Germinal center (tissue), 1 donor: ENCODE measurements at regions not wholly inside any gene's neighbourhood (a gene's known extent, or its start where the extent isn't known, plus 50 kb on each side); places are given as distances from the start of the nearest gene placed in this dataset.
"Not testable (repeated sequence)": the region's sequence is repeated elsewhere in the genome, so short reads cannot be mapped to it uniquely, and the experiment has no call there.

Experiments used
- DNase-seq: peaks from one replicate; pipeline ENCODE4 v3.0.0; 2012; ENCODE audit warnings: mixed read lengths, low spot score

DNA sequence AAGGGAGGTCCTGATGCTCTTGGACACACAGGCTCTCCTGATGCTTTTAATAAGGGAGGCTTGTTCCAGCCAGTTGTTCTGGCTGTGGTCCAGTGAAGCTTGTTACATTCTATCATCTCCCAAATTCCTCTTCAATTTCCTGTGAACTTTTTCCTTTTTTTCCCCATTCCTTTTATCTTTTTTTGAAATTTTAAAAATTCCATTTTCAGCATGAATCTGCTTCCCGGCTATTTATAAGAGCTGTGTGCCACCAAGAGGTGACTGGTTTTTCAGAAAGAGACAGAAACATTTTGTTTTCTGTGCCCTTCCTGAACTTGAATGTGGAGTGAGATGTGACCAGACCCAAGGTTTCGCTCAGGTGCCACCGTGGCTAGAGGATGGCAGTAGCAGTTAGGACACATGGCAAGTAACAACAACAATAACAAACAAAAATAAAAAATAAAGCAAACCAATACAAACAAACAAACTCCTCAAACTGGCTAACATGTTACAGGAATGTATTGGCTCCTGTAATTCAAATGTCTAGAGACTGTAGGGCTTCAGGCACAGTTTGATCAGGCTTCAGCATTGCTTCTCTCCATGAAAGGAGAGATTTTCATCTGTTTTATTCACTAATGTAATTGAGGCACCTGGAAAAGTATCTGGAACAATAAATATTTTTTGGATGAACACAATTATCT lies 121.1 kb downstream of the BOD1 start:
- no peak for DNase-seq

DNA sequence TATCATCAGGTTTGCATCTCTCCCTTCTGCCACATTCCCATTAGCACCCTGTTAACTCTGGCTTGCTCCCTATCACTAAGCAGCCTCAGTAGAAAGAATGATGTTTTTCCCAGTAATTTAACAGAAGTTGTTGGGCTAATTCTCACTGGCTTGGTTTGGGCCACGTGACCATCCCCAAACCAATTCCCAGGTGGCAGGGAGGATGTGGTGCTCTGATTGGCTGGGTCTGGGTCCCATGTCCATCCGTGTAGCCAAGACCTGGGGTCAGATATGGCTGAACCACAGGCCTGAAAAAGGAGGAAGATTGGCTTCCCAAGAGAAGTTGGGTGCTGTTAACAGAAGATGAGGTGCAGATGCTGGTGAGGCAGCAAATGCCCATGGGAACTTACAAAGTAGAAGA lies 122.0 kb downstream of the BOD1 start:
- no peak for DNase-seq

DNA sequence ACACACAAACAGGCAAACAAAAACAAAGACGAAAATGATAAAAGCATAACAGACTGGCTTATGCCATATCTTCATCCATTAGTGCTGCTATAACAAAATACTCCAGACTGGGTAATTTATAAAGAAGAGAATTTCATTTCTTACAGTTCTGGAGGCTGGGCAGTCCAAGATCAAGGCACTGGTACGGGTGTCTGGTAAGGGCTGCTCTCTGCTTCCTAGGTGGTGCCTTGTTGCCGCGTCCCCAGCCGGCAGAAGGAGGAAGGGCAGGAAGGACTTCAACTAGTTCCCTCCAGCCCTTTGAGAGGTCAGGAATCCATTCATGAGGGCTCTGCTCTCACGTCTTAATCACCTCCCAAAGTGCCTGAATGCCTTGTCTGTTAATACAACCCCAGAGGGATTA lies 122.6 kb downstream of the BOD1 start:
- no peak for DNase-seq

- no peak for DNase-seq
These were observed 123.4 kb downstream of the BOD1 start for GRCh38 chr5:173493040-173493439.

DNA sequence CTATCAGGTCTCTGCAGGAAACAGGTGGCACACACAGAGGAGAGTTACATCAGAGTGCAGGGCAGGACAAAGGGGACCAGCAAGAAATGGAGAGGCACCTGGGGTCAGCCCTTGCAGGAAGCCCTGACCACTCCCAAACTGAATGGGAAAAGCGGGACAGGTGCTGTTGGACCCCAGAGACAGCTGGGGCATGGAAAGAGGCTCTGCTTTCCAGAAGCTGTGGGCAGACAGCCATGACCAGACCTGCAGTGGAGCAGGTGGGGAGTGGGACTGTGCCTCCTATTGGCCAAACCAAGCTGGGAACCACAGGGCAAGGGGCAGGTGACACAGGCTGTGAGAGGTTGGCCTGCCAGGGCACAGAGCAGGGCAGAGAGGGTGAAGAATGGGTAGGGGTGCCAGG lies 125.8 kb downstream of the BOD1 start:
- no peak for DNase-seq

DNA sequence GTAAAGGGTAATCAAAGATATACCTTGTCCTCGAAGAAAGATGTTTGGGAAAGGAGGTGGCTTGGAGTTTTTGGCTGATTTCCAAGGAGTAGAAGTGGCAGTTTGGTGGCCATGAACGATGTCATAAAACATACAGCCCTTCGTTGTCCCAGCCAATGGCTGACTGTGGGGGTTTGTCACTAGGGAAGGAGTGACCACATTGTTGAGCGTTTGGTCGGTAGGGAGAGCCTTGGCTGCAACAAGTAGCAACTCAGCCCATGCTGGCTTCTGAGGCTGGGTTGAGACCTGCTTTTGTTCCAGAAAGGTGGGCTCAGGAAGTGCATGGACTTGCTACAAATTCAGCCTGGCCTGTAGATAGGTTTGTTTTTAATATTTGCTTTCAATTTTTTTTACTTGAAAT lies 128.3 kb downstream of the BOD1 start:
- no peak for DNase-seq

GRCh38 chr5:173487300-173487699 lies 129.2 kb downstream of the BOD1 start:
- no peak for DNase-seq

DNA sequence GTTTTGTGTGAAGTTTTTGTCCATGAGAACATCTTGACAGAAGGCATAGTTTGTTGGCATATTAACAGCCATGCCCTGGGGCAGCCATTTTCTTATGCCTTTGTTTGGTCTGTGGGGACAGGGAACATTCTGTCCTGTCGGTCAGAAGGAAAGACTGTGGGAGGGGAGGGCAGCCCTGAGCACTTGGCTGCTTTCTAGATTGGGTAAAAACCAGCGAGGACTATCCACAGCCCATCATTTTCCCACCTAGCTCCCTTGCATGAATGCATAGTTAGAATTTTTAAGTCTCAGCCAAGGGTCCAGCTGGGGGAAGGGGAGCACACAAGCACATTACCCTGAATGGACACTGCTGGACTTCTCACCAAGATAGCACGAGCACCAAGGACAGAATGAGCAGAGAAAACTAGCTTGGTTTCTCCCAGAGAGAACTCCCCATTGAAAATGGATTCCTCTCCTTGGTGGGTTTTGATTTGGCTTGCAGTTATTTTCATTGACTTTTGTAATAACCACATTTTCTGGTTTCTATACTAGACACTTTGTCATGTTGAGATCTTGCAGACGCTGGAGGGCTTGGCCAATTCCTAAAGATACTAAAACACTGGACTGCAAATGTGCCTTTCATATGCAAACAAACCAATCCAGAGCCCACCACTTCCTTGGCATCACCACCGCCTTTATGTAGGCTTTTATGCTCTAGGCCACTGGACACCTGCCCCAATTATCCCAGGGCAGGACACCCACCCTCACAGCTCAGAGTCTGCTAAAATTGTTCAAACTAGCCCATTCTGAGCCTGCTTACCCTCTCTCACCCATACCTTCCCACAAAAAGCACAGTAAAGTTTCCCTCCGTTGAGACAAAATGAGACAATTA lies 129.9 kb downstream of the BOD1 start:
- DNase-seq: no peak

DNA sequence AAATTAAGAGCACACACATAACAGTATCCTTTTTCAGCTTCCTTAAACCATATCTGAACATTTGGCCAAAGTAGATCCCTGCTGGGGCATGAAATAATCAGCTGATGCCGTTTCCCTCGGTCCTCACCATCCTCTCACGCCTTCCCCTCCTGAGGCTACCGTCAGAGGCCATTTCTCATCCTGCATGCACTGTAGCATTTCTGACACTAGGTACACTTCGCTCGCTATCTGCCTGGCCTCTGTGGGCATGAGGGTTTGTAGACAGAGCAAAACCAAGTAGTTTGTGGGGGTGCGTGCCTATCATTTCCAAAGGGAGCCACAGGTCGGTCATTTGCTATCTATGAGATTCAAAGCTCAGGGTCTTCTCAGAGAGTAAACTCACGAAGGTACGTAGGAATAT lies 131.9 kb downstream of the BOD1 start:
- no peak for DNase-seq

DNA sequence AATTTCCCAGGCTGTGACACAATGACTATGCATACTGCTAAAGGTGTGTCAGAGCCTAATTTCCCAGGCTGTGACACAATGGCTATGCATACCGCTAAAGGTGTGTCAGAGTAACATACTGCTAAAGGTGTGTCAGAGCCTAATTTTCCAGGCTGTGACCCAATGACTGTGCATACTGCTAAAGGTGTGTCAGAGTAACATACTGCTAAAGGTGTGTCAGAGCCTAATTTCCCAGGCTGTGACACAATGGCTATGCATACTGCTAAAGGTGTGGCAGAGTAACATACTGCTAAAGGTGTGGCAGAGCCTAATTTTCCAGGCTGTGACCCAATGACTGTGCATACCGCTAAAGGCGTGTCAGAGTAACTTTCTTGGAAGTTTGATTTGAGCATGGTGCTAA lies 132.9 kb downstream of the BOD1 start:
- DNase-seq: not testable (repeated sequence)

GRCh38 chr5:173483160-173483559 lies 133.3 kb downstream of the BOD1 start:
- no peak for DNase-seq

GRCh38 chr5:173481821-173482220 lies 134.6 kb downstream of the BOD1 start:
- DNase-seq: no peak

DNA sequence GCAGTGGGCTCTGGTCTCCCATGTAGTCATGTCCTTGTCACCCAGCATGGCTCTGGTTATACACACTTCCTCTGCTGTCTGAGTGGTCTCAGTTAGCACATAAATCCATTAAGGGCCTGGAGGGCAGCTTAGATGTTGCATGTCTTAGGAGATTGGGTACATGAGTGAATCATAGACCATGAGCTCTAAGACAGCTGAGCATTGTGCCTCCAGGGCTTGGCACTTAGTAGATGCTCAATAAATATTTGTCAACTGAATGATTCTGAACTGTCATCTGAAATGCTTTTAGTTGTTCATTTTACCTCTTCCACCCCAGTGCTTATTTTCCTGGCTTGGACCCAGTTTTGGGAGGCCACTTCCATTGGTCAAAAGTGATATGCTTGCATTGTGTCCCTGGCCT lies 135.6 kb downstream of the BOD1 start:
- DNase-seq: no peak

DNA sequence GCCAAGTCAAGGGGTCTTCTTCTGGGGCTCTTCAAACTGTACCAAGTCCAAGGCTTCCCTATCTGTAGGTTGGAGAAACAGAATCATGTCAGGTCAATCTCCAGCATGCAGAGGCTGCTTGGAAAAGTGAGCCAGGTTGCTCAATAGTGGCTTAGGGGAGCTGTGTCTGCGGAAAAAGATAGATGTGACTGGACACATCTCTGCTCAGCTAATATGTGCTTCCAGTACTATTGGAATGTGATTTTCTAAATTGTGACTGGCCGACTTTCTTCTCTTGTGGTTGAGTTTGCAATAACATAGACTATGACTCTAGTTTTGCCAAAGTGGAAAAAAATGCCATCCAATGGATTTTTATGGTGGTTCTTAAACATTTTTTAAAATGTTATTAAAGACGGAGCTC lies 136.7 kb downstream of the BOD1 start:
- DNase-seq: no peak

GRCh38 chr5:173477345-173478040 lies 139.0 kb downstream of the BOD1 start:
- DNase-seq: no peak

GRCh38 chr5:173475780-173476179 lies 140.7 kb downstream of the BOD1 start:
- DNase-seq: no peak

DNA sequence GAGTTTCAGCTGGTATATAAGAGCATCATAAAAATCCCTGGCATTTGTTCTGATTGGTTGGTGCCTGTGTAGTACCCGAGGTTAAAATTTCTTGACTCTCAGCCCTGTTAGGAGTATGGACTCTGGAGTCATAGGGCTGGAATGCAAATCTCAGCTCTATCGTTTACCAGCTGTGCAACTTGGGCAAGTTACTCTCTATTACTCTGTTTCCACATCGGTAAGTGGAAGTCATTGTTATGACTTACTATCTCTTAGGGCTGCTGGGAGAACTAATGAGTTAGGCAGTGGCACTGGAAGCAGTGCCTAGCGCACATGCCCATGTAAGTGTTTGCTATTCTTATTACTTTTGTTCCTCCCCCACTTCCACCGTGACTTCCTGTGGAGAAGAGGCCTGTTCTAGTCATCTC lies 141.6 kb downstream of the BOD1 start:
- DNase-seq: no peak

DNA sequence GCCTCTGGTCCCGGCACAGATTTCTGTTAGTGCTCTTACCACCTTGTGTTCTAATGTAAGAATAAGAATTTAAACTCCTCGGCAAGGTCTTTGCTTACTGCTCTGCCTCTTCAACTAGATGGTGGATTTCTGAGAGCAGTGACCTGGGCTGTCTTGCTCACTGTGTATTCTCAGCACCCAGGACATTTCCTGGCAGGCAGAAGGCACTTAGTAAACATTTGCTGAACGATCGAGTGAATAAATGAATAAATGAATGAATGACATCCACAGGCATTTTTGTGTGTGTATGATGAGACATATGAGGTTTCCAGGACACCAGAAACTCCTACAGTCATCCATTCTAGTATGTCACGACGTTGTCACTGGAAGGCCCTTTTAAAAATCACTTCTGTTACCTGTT lies 143.2 kb downstream of the BOD1 start:
- DNase-seq: no peak

GRCh38 chr5:173472784-173473278 lies 143.6 kb downstream of the BOD1 start:
- DNase-seq: no peak

GRCh38 chr5:173472164-173472563 lies 143.9 kb upstream of the STC2 start:
- DNase-seq: no peak

- DNase-seq: no peak
These were observed 140.6 kb upstream of the STC2 start for GRCh38 chr5:173468821-173469251.

GRCh38 chr5:173466227-173466626 lies 138.0 kb upstream of the STC2 start:
- no peak for DNase-seq

- no peak for DNase-seq
These were observed 136.6 kb upstream of the STC2 start for GRCh38 chr5:173464813-173465212.
